HepG2 (cell line): ENCODE measurements at regions not wholly inside any gene's neighbourhood (a gene's known extent, or its start where the extent isn't known, plus 50 kb on each side); places are given as distances from the start of the nearest gene placed in this dataset.

Source experiments
- ATAC-seq: fragments of 200-7000 bp; cut with Tn5 transposase; 3 replicates; pipeline ENCODE4 v1.9.1; 2020; ENCODE audit warnings: mild to moderate bottlenecking, moderate library complexity
- BruUV-seq: library from RNA; stranded (reverse); fragments of 400-500 nt; replicated peaks from 2 replicates; lab custom pipeline; 2021; lab: Mats Ljungman, UMichigan
- CTCF ChIA-PET: fragments of 300-600 bp; formaldehyde crosslinking; extraction: SDS; loops from one replicate; lab custom pipeline; 2021; ENCODE audit warnings: low total read pairs, inconsistent platforms, low intra/inter-chr PET ratio; lab: Yijun Ruan, JAX
- POLR2A ChIA-PET: fragments of 350-600 bp; sonication (Branson Sonifier 250); formaldehyde crosslinking; loops from one replicate; lab custom pipeline; 2020; ENCODE audit warnings: antibody characterized with exemption, inconsistent platforms; lab: Yijun Ruan, JAX
- DNase-seq: peaks from one replicate; pipeline ENCODE4 v3.0.0-alpha.2; 2015; ENCODE audit warnings: low spot score
- FAIRE-seq: peaks from 3 replicates; lab custom pipeline; 2011; peaks lifted over from hg19 to GRCh38; lab: Jason Lieb, UNC
- H2AFZ ChIP-seq: one replicate; pipeline ENCODE4 v1.6.1; 2011; ENCODE audit warnings: low read length, inconsistent platforms
- H3K27ac ChIP-seq: fragments of 300-600 bp; 3 replicates; pipeline ENCODE4 v1.8.0; 2011; ENCODE audit warnings: mixed run types, mild to moderate bottlenecking, mixed read lengths, low read length, inconsistent platforms; ENCODE audit not compliant: insufficient read depth; ENCODE audit errors: extremely low read length
- H3K27me3 ChIP-seq, 2 experiments: fragments of 200-600 bp in 1 of 2; 2 replicates in 1 of 2; 3 replicates in 1 of 2; pipeline versions ENCODE4 v1.6.0 to v1.8.0; 2011; ENCODE audit warnings: low read length in 2 of 2, mild to moderate bottlenecking in 2 of 2, moderate library complexity in 2 of 2, inconsistent platforms in 1 of 2; ENCODE audit not compliant: insufficient read depth in 2 of 2, control insufficient read depth in 1 of 2
- H3K36me3 ChIP-seq, 2 experiments: fragments of 200-600 bp in 1 of 2; replicated peaks in 1 of 2; 2 replicates in 1 of 2; 3 replicates in 1 of 2; pipeline versions ENCODE4 v1.5.1 to v1.8.0; 2011; ENCODE audit warnings: low read length in 2 of 2, inconsistent platforms in 1 of 2; ENCODE audit not compliant: insufficient read depth in 2 of 2, control insufficient read depth in 1 of 2
- H3K4me1 ChIP-seq: 2 replicates; pipeline ENCODE4 v1.5.1; 2012; ENCODE audit warnings: low read length, inconsistent platforms; ENCODE audit not compliant: insufficient read depth
- H3K4me2 ChIP-seq: 2 replicates; pipeline ENCODE4 v1.6.0; 2011; ENCODE audit warnings: low read depth, low read length, inconsistent platforms
- H3K4me3 ChIP-seq, 3 experiments: fragments of 200-600 bp in 1 of 3; sonication (generic), shearing (Covaris generic) in 1 of 3; replicated peaks in 1 of 3; 2 replicates each; pipeline ENCODE4 v1.5.1; 2011 to 2016; ENCODE audit warnings: low read length in 3 of 3, inconsistent platforms in 2 of 3, low read depth in 2 of 3, mild to moderate bottlenecking in 2 of 3, control low read depth in 1 of 3, mixed read lengths in 1 of 3; ENCODE audit not compliant: insufficient read depth in 1 of 3
- H3K79me2 ChIP-seq: one replicate; pipeline ENCODE4 v1.6.1; 2011; ENCODE audit warnings: low read length, inconsistent platforms; ENCODE audit not compliant: insufficient read depth
- H3K9ac ChIP-seq: 2 replicates; pipeline ENCODE4 v1.6.0; 2011; ENCODE audit warnings: mild to moderate bottlenecking, low read depth, low read length, inconsistent platforms; ENCODE audit not compliant: insufficient read depth
- H3K9me3 ChIP-seq: 2 replicates; pipeline ENCODE4 v1.5.1; 2012; ENCODE audit warnings: mild to moderate bottlenecking, low read length
- H4K20me1 ChIP-seq: 2 replicates; pipeline ENCODE4 v1.6.0; 2011; ENCODE audit warnings: inconsistent platforms, mild to moderate bottlenecking, low read length, moderate library complexity; ENCODE audit not compliant: insufficient read depth
- ISL2 ChIP-seq: sonication (generic); formaldehyde crosslinking; IDR thresholded peaks from 2 replicates; pipeline ENCODE4 v1.5.0; 2020; ENCODE audit warnings: missing genetic modification reagents
- SP5 ChIP-seq: IDR thresholded peaks from 2 replicates; pipeline ENCODE4 v1.6.1; 2016; ENCODE audit warnings: low read depth, borderline replicate concordance
- ZNF230 ChIP-seq: sonication (generic); formaldehyde crosslinking; IDR thresholded peaks from 2 replicates; pipeline ENCODE4 v1.4.0; 2020; ENCODE audit warnings: mild to moderate bottlenecking, missing genetic modification reagents
- ZNF317 ChIP-seq: sonication (generic); formaldehyde crosslinking; IDR thresholded peaks from 2 replicates; pipeline ENCODE4 v1.5.0; 2020; ENCODE audit warnings: mild to moderate bottlenecking, missing genetic modification reagents
- WGBS: methylation state at CpG from one replicate; pipeline ENCODE4 v1.1.6; 2017; ENCODE audit warnings: low lambda C conversion rate; 5-methylcytosine and 5-hydroxymethylcytosine counted together
- in situ Hi-C: cut with HindIII; loops from 2 replicates; pipeline ENCODE4 v1.10.0; 2017; ENCODE audit warnings: low pct_unique_long_range_greater_than_20kb; ENCODE audit not compliant: extremely low pct_ligation_motif_present
- intact Hi-C: fragments of 100-400 bp; cut with micrococcal nuclease; formaldehyde crosslinking; loops from one replicate; pipeline ENCODE4 v1.10.0; 2022; ENCODE audit not compliant: unreplicated experiment
- TF ChIP-seq, protein P1 (sequence below): sonication (generic); formaldehyde crosslinking; IDR thresholded peaks from 2 replicates; pipeline ENCODE4 v1.4.0; 2020; ENCODE audit warnings: missing genetic modification reagents
- TF ChIP-seq, protein P2 (sequence below), 2 experiments: sonication (generic) in 1 of 2; formaldehyde crosslinking in 1 of 2; IDR thresholded peaks; 2 replicates each; pipeline versions ENCODE4 v1.6.1 to v1.9.0; 2014 to 2022; ENCODE audit warnings: antibody characterized with exemption in 1 of 2, borderline replicate concordance in 1 of 2, inconsistent platforms in 1 of 2, low read depth in 1 of 2, missing genetic modification reagents in 1 of 2
- TF ChIP-seq, protein P3 (sequence below): sonication (generic); formaldehyde crosslinking; IDR thresholded peaks from 2 replicates; pipeline ENCODE4 v1.4.0; 2020; ENCODE audit warnings: mild to moderate bottlenecking, missing genetic modification reagents
- TF ChIP-seq, protein P4 (sequence below), 2 experiments: fragments of 450-650 bp in 1 of 2; sonication (generic) in 1 of 2; formaldehyde crosslinking; IDR thresholded peaks; 2 replicates each; pipeline versions ENCODE4 v1.5.0 to v1.8.0; 2020 to 2022; ENCODE audit warnings: mild to moderate bottlenecking in 1 of 2, missing genetic modification reagents in 1 of 2
- TF ChIP-seq, protein P5 (sequence below): sonication (generic); formaldehyde crosslinking; conservative IDR thresholded peaks from 2 replicates; pipeline ENCODE4 v1.8.0; 2022; ENCODE audit warnings: mild to moderate bottlenecking, moderate library complexity, missing genetic modification reagents

DNA sequence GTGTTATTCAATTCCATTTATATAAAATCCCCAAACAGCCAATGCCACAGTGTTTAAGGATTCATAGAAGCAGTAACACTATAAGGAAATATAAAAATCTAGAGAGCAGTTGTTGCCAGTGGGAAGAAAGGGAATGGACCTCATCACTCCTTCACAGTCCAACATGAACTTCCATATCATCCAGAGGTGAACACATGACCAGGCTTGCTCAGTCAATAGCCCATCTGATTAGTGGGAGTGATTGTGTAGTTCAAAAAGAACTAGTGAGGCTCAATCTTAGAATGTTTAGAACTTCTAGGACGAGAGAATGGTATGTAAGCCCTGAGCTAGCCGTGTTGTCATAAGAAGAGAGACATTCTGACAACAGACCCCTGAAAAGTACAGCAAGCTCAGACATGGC, 314.1 kb downstream of the LIG4 start:
- no peak for TF ChIP-seq ZNF230 (CRISPR knock-in tag)
- no peak for TF ChIP-seq ISL2 (CRISPR knock-in tag)
- no peak for TF ChIP-seq ZNF317 (CRISPR knock-in tag)
- TF ChIP-seq, protein P1, sequence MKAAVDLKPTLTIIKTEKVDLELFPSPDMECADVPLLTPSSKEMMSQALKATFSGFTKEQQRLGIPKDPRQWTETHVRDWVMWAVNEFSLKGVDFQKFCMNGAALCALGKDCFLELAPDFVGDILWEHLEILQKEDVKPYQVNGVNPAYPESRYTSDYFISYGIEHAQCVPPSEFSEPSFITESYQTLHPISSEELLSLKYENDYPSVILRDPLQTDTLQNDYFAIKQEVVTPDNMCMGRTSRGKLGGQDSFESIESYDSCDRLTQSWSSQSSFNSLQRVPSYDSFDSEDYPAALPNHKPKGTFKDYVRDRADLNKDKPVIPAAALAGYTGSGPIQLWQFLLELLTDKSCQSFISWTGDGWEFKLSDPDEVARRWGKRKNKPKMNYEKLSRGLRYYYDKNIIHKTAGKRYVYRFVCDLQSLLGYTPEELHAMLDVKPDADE (CRISPR knock-in tag), result no peak
- TF ChIP-seq, protein P2, sequence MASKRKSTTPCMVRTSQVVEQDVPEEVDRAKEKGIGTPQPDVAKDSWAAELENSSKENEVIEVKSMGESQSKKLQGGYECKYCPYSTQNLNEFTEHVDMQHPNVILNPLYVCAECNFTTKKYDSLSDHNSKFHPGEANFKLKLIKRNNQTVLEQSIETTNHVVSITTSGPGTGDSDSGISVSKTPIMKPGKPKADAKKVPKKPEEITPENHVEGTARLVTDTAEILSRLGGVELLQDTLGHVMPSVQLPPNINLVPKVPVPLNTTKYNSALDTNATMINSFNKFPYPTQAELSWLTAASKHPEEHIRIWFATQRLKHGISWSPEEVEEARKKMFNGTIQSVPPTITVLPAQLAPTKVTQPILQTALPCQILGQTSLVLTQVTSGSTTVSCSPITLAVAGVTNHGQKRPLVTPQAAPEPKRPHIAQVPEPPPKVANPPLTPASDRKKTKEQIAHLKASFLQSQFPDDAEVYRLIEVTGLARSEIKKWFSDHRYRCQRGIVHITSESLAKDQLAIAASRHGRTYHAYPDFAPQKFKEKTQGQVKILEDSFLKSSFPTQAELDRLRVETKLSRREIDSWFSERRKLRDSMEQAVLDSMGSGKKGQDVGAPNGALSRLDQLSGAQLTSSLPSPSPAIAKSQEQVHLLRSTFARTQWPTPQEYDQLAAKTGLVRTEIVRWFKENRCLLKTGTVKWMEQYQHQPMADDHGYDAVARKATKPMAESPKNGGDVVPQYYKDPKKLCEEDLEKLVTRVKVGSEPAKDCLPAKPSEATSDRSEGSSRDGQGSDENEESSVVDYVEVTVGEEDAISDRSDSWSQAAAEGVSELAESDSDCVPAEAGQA (IDR thresholded peaks at IDR 0.05; ENCODE audit: low read depth), result no peak
- TF ChIP-seq, protein P2 (CRISPR knock-in tag; IDR thresholded peaks at IDR 0.05; ENCODE audit: borderline replicate concordance), result no peak
- TF ChIP-seq, protein P3, sequence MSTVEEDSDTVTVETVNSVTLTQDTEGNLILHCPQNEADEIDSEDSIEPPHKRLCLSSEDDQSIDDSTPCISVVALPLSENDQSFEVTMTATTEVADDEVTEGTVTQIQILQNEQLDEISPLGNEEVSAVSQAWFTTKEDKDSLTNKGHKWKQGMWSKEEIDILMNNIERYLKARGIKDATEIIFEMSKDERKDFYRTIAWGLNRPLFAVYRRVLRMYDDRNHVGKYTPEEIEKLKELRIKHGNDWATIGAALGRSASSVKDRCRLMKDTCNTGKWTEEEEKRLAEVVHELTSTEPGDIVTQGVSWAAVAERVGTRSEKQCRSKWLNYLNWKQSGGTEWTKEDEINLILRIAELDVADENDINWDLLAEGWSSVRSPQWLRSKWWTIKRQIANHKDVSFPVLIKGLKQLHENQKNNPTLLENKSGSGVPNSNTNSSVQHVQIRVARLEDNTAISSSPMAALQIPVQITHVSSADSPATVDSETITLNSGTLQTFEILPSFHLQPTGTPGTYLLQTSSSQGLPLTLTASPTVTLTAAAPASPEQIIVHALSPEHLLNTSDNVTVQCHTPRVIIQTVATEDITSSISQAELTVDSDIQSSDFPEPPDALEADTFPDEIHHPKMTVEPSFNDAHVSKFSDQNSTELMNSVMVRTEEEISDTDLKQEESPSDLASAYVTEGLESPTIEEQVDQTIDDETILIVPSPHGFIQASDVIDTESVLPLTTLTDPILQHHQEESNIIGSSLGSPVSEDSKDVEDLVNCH, result no peak
- TF ChIP-seq, protein P4, sequence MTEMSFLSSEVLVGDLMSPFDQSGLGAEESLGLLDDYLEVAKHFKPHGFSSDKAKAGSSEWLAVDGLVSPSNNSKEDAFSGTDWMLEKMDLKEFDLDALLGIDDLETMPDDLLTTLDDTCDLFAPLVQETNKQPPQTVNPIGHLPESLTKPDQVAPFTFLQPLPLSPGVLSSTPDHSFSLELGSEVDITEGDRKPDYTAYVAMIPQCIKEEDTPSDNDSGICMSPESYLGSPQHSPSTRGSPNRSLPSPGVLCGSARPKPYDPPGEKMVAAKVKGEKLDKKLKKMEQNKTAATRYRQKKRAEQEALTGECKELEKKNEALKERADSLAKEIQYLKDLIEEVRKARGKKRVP (CRISPR knock-in tag; IDR thresholded peaks at IDR 0.05), result no peak
- TF ChIP-seq, protein P5, sequence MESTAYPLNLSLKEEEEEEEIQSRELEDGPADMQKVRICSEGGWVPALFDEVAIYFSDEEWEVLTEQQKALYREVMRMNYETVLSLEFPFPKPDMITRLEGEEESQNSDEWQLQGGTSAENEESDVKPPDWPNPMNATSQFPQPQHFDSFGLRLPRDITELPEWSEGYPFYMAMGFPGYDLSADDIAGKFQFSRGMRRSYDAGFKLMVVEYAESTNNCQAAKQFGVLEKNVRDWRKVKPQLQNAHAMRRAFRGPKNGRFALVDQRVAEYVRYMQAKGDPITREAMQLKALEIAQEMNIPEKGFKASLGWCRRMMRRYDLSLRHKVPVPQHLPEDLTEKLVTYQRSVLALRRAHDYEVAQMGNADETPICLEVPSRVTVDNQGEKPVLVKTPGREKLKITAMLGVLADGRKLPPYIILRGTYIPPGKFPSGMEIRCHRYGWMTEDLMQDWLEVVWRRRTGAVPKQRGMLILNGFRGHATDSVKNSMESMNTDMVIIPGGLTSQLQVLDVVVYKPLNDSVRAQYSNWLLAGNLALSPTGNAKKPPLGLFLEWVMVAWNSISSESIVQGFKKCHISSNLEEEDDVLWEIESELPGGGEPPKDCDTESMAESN, result no peak
- no peak for TF ChIP-seq SP5 (CRISPR knock-in tag)
- TF ChIP-seq, all 625 proteins: peak for 0
- FAIRE-seq (no peak), ATAC-seq (no peak), DNase-seq (no peak)
- in situ Hi-C loops (no loop called here), intact Hi-C loops (no loop called here)
- no TSS peak for BruUV-seq
- Histone ChIP-seq H4K20me1 (no peaks in the 10 kb centered on the region), H3K36me3 (no peaks in the 10 kb centered on the region), H3K4me2 (no peak overlapping the region), H3K9ac (no peak overlapping the region), H3K9me3 (0 out of 2 replicates have a peak, but pooled peaks cover 5% of the 10 kb centered on the region), H3K4me1 (no peaks in the 10 kb centered on the region), H3K4me3 (no peak overlapping the region), H2AFZ (no peak overlapping the region), H3K79me2 (no peaks in the 10 kb centered on the region), H3K27me3 (no peaks in the 10 kb centered on the region), H3K27ac (no peak overlapping the region)
- POLR2A ChIA-PET, result no interaction called here
- CTCF ChIA-PET, result no interaction called here
- 0% methylated on average over 2 of the region's 2 CpGs for WGBS
